Naive B cell (primary cell): ENCODE measurements at regions not wholly inside any gene's neighbourhood (a gene's known extent, or its start where the extent isn't known, plus 50 kb on each side); places are given as distances from the start of the nearest gene placed in this dataset.

Source experiments
- ATAC-seq, 2 donors: fragments of 150-1000 bp; cut with Tn5 transposase; 2 replicates each; pipeline ENCODE4 v1.10.0; 2021; ENCODE audit warnings: low read depth in 2 of 2, mild to moderate bottlenecking in 2 of 2, moderate library complexity in 2 of 2
- DNase-seq: peaks from one replicate; pipeline ENCODE4 v3.0.0; 2022
- H3K27ac Mint-ChIP-seq, 6 donors: one replicate each; pipeline ENCODE4 v1.8.0; 2020 to 2022; ENCODE audit warnings: mild to moderate bottlenecking in 6 of 6, mixed read lengths in 6 of 6, moderate library complexity in 5 of 6, inconsistent platforms in 2 of 6
- H3K27me3 Mint-ChIP-seq, 3 donors: one replicate each; pipeline ENCODE4 v1.8.0; 2021 to 2022; ENCODE audit warnings: mixed read lengths in 3 of 3, mild to moderate bottlenecking in 1 of 3
- H3K36me3 Mint-ChIP-seq, 2 donors: one replicate each; pipeline ENCODE4 v1.8.0; 2020 to 2022; ENCODE audit warnings: mixed read lengths in 2 of 2, inconsistent platforms in 1 of 2, mild to moderate bottlenecking in 1 of 2
- H3K4me1 Mint-ChIP-seq, 3 donors: one replicate each; pipeline ENCODE4 v1.8.0; 2020 to 2022; ENCODE audit warnings: mixed read lengths in 3 of 3, inconsistent platforms in 1 of 3, mild to moderate bottlenecking in 1 of 3, moderate library complexity in 1 of 3
- H3K4me3 Mint-ChIP-seq, 8 donors: one replicate each; pipeline ENCODE4 v1.8.0; 2020 to 2022; ENCODE audit warnings: mild to moderate bottlenecking in 8 of 8, mixed read lengths in 8 of 8, moderate library complexity in 8 of 8, inconsistent platforms in 2 of 8
- H3K9me3 Mint-ChIP-seq, 7 donors: one replicate each; pipeline ENCODE4 v1.8.0; 2020 to 2022; ENCODE audit warnings: mixed read lengths in 7 of 7, mild to moderate bottlenecking in 5 of 7, inconsistent platforms in 2 of 7, moderate library complexity in 1 of 7

DNA sequence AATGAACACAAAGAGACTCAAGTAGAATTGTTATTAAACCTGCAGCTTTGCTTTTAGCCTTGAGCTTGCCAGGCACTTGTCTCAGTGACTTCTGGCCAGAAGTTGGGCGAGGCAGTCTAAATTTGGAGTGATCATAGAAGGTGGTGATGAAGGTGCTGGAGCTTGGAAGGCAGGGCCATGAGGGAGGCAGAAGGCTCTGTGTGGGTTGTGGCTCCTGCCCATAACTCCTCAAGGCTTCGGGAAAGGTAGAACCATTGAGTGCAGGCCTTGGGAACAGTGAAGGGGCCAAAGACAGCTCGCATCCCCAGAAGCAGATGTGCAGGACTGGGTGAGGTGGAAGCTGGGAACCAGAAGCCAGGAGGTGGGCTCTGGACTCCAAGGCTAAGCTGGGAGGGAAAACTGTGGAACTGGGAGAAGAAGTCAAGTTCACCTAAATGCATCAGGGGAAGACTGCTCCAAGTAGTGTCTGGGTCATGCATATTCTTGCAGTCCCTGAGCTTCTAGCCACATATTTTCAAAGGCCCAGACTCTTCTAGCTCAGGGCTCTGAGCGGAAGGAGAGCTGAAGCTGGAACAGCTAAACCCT lies 111.1 kb upstream of the HABP2 start:
- Mint-ChIP-seq H3K9me3 (no peaks in the 10 kb centered on the region), H3K36me3 (no peaks in the 10 kb centered on the region), H3K4me3 (no peak overlapping the region), H3K27ac (no peak overlapping the region), H3K27me3 (peaks cover 0 to 12% (median 0%) of the 10 kb centered on the region in 3 donors), H3K4me1 (no peaks in the 10 kb centered on the region)
- ATAC-seq (no peak), DNase-seq (no peak)

DNA sequence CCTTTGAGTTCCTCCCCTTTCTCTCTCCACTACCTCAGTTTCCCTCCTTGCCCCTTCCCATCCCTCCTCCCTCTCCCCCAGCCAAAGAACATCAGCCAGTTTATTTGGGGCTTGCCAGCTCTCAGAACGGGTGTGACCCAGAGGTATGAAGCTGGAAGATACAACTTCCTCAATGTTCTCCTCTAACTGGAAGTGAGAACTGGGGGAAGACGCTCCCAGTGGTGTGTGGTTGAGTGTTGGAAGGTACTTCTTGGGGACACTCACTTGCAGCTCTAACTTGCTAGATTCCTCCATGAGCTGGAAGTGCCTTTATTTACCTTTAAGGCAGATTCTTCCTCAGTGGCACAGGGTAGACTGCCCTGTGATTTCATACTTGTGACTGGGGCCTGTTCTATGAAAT lies 110.5 kb upstream of the HABP2 start:
- ATAC-seq: no peak
- no peak for DNase-seq

DNA sequence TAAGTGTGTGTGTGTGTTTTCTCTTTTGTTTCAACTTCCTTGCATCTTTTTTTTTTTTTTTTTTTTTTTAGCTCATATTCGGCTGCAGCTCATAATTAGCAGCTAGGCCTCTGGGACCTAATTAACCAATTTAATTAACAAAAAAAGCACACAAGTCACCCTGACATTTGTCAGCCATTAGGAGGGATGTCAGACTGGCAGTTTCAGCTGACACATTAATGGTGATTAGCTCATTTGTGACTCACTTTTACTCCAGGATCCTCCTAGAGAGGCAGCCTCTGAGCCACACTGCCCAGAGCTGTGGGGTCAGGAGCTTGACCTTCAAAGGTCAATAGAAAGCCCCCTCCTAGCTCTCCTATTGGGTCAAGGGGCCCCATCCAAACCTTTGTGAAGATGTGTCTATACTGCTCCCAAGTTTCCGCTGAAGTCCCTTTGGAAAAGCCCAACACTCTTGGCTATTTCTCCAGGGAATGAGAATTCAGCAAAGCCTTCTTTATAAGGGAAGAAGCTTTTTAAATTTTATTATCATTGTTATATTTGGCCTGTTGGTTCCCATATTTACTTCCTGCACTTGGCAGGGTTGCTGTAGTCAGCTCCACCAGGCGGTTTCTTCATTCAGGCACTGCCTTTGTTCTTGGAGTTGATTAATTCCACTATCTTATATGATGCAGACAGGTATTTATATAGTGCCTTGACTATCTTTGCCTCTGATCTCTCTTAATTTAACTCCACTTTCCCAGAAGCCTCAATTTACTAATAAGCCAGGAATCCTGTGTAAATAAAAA lies 109.5 kb upstream of the HABP2 start:
- ATAC-seq: no peak
- Mint-ChIP-seq H3K27ac (no peak overlapping the region), H3K4me1 (no peaks in the 10 kb centered on the region), H3K36me3 (no peaks in the 10 kb centered on the region), H3K4me3 (no peak overlapping the region), H3K27me3 (peaks cover 0 to 12% (median 7%) of the 10 kb centered on the region in 3 donors), H3K9me3 (peaks cover 0 to 1% (median 0%) of the 10 kb centered on the region in 7 donors)
- no peak for DNase-seq

More for the DNA sequence above, 110.5 kb upstream of the HABP2 start:
- Mint-ChIP-seq H3K4me1 (no peaks in the 10 kb centered on the region), H3K9me3 (no peaks in the 10 kb centered on the region), H3K27ac (no peak overlapping the region), H3K36me3 (no peaks in the 10 kb centered on the region), H3K4me3 (no peak overlapping the region), H3K27me3 (peaks cover 0 to 12% (median 3%) of the 10 kb centered on the region in 3 donors)

DNA sequence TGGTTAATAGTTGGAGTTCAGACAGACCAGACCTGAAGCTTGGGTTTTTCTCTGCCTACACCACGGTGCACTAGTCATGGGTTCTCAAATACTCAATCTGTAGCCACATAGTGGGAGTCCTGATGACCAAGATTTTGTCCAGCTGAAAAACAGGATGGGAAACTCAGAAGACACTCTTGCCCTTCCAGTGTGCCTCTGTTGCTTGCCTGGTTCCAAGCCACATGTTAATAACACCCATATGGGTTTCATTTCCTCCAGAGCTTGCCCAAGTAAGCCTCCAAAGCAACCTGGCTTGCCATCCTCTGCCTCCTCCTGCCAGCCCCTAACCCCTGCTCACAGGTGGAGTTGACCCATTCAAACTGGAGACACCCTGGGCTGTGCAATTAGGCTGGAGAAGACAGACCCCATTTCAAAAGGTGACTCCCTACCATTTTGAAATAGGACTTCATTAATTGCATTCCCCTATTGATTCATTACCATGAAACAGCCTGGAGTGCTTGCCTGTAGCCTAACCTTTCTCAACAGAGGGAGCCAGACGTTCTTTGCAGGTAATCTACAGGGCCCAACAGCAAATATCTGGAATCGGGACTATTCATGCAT lies 108.0 kb upstream of the HABP2 start:
- Mint-ChIP-seq H3K4me1 (no peaks in the 10 kb centered on the region), H3K9me3 (peaks cover 0 to 3% (median 0%) of the 10 kb centered on the region in 7 donors), H3K27ac (no peak overlapping the region), H3K27me3 (peaks cover 8 to 15% (median 11%) of the 10 kb centered on the region in 3 donors), H3K36me3 (no peaks in the 10 kb centered on the region), H3K4me3 (no peak overlapping the region)
- DNase-seq (no peak), ATAC-seq (no peak)

DNA sequence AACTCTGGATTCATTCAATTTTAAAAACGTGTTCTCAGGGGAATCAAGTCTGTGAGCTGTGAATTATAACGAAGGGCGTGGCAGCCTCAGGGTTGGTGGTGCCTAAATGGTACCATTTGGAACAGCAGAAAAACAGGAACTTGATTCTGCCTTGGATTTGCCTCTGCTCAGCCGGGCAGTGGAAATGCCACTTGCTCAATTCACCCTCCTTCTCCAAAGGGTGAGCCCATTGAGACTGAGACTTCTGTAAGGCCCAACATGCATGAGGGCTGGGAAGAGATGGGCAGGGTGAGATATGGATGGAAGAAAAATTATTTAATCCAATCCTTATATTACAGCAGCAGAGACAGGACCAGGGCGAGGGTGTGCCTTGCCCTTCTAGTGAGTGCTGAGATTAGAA lies 107.1 kb upstream of the HABP2 start:
- Mint-ChIP-seq H3K9me3 (peaks cover 0 to 3% (median 0%) of the 10 kb centered on the region in 7 donors), H3K27me3 (peaks cover 9 to 16% (median 12%) of the 10 kb centered on the region in 3 donors), H3K27ac (no peak overlapping the region), H3K36me3 (no peaks in the 10 kb centered on the region), H3K4me3 (no peak overlapping the region), H3K4me1 (no peaks in the 10 kb centered on the region)
- DNase-seq (no peak), ATAC-seq (no peak)

DNA sequence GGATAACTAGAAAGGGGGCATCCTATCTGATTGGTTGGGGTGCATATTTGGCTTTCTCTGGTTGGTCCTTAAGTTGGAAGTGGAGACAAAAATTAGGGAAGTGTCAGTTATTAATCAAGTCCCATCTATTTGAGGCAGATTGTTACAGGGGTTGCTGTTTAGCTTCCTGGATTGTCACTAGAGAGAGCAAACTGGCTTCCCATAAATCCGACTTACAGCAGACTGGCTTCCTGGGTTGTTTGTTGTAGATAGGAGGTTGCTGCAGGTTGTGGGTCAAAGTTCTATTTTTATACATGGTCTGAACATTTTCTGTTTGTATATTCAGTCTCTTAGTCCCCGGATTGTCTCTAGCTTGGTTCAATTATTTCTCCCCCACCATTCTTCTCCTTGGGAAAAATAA lies 106.1 kb upstream of the HABP2 start:
- ATAC-seq: no peak
- H3K27ac Mint-ChIP-seq: no peak overlapping the region
- no peak overlapping the region for H3K4me3 Mint-ChIP-seq
- no peaks in the 10 kb centered on the region for H3K36me3 Mint-ChIP-seq
- no peaks in the 10 kb centered on the region for H3K4me1 Mint-ChIP-seq
- peaks cover 0 to 3% (median 0%) of the 10 kb centered on the region in 7 donors for H3K9me3 Mint-ChIP-seq
- DNase-seq: no peak
- peaks cover 6 to 16% (median 12%) of the 10 kb centered on the region in 3 donors for H3K27me3 Mint-ChIP-seq

DNA sequence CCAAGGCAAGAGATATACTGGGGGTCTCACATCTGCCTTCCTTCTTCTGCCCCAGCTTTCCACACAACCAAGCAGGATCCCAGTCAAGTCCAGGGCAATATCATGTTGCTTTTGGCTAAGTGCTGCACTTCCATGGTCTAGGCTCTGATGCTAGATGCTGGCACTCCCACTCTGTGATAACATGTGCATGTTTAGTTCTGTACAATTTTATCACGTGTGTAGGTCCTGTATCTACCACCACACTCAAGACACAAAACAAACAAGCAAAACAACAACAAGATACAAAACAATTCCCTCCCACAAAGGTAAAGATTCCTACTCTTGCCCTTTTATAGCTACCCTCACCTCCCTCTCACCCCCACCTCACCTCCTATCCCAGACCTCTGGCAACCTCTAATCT lies 105.6 kb upstream of the HABP2 start:
- H3K27me3 Mint-ChIP-seq: peaks cover 5 to 16% (median 12%) of the 10 kb centered on the region in 3 donors
- no peak overlapping the region for H3K27ac Mint-ChIP-seq
- H3K4me1 Mint-ChIP-seq: no peaks in the 10 kb centered on the region
- H3K9me3 Mint-ChIP-seq: peaks cover 0 to 3% (median 0%) of the 10 kb centered on the region in 7 donors
- no peaks in the 10 kb centered on the region for H3K36me3 Mint-ChIP-seq
- no peak overlapping the region for H3K4me3 Mint-ChIP-seq
- no peak for DNase-seq
- ATAC-seq: no peak

DNA sequence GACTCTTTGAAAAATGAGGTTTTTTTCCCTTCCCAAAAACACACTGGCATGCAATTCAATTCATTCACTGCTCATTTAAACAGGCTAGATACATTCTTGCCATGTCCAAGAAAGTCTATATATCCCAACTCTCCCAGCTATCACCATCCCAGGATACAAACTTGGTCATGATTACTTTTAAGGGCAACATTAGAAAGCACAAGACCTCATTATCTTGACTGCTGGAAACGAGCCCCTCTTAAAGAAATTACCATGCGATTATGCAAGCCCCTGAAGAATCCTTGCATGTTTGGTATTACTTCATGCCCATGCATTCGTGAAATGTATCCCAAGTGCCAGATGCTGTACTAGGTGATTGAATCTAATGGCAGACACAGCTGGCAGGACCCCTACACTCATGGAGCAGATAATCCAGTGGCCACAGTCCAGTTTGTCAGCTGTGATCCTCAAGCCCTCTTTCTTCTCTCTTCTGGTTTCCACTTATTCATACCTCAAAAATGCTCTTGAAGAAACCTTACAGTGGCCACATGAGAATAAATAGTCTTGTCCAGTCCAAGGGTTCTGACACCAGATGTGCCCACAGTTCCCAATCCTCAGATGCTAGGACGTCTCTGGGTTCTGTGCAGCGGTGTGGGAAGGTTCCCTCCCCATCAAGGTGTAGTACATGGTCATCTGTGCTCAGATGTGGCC lies 103.7 kb upstream of the HABP2 start:
- H3K4me1 Mint-ChIP-seq: no peaks in the 10 kb centered on the region
- H3K36me3 Mint-ChIP-seq: no peaks in the 10 kb centered on the region
- ATAC-seq (no peak), DNase-seq (no peak)
- peaks cover 5 to 24% (median 12%) of the 10 kb centered on the region in 3 donors for H3K27me3 Mint-ChIP-seq
- no peak overlapping the region for H3K4me3 Mint-ChIP-seq
- no peak overlapping the region for H3K27ac Mint-ChIP-seq
- peaks cover 0 to 3% (median 0%) of the 10 kb centered on the region in 7 donors for H3K9me3 Mint-ChIP-seq

DNA sequence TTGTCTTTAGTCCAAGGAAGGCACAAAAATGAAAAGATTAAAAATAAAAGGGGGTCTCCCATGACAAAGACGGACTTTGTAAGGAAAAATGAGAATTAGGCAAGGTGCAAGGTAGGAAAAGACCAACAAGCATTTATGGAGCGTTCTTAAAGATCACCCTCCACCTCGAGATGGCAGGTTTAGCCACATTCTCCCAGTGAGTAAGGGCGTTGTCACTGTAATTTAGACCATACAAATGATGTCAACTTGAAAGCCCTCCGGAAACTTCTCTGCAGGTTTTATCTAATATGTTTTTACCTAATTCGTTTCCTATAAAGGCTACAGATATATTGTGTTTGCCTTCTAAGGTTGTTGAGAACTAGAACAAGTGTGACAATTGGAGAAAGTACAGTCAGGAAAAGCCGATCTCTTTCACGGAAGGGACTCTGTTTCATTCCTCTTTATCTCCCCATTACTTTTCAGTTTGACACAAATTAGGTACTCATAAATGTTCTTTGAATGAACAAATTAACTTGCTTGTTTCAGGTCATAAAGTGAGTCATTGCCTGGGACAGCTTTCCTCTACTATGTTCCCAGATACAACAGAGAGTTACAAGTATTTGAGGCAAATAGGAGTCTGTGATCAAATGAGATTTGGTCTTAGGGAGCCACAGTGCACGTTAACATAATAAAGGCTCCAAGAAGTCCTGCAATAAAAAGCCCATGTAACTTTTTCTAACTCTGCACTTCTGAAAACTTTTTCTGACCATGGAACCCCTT lies 102.6 kb upstream of the HABP2 start:
- Mint-ChIP-seq H3K9me3 (peaks cover 0 to 3% (median 0%) of the 10 kb centered on the region in 7 donors), H3K4me3 (no peak overlapping the region), H3K27me3 (peaks cover 5 to 26% (median 12%) of the 10 kb centered on the region in 3 donors), H3K4me1 (no peaks in the 10 kb centered on the region), H3K27ac (no peak overlapping the region), H3K36me3 (no peaks in the 10 kb centered on the region)
- no peak for DNase-seq
- no peak for ATAC-seq

DNA sequence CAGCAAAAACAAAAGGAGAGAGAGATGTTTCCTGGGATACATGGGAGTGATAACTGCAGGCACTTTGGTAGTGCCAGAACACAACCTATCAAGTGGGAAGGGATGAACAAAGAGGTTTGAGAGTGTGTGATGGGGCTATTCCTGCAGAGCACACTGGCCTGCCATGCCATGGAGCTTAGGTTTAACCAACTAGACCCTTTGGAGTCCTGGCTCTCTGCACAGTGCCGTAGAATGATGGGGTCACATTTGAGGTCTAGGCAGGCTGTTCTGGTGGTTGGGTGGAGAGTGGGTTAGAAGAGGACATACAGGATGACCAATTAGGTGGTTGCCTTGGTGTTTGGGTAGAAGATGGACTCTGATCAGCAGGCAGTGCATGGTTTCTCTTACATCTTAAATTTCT lies 101.9 kb upstream of the HABP2 start:
- ATAC-seq (no peak), DNase-seq (no peak)
- Mint-ChIP-seq H3K27me3 (peaks cover 5 to 26% (median 12%) of the 10 kb centered on the region in 3 donors), H3K9me3 (peaks cover 0 to 3% (median 0%) of the 10 kb centered on the region in 7 donors), H3K4me3 (no peak overlapping the region), H3K27ac (no peak overlapping the region), H3K36me3 (no peaks in the 10 kb centered on the region), H3K4me1 (no peaks in the 10 kb centered on the region)

DNA sequence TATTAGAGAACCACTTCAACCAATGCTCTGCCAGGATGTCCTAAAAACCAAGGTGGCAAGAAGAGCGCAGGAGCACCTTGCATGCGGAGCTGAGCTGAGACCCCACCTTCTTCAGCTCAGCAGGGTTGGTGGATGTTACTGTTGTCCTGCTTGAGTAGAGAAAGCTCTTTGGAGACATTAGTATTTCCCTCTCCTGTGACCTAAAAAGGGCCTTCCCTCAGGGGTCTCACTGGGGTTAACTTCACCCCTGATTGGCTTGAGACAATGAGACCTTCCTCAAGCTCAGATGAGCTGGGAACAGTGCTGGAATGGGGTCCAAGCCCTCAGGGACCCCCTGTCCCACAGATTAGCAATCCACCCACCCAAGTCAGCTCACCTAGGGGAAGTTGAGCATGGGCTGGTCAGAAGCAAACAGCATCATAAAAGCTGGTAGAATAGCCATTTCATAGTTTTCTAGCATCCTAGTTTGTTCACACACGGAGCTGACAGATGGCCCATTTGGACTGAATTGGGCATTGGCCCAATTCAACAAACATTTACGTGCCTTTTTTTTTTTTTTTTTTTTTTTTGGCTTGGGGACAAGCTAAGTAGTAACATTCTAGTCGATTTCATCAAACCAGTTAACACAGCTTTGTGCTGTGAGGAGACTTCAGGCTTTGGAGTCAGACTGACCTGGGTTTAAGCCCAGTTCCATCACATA lies 100.6 kb upstream of the HABP2 start:
- Mint-ChIP-seq H3K27me3 (peaks cover 5 to 26% (median 9%) of the 10 kb centered on the region in 3 donors), H3K36me3 (no peaks in the 10 kb centered on the region), H3K4me1 (no peaks in the 10 kb centered on the region), H3K9me3 (peaks cover 0 to 3% (median 0%) of the 10 kb centered on the region in 7 donors), H3K27ac (peak overlapping the region in 1 of 6 donors; percentile 23), H3K4me3 (no peak overlapping the region)
- ATAC-seq (no peak), DNase-seq (no peak)

DNA sequence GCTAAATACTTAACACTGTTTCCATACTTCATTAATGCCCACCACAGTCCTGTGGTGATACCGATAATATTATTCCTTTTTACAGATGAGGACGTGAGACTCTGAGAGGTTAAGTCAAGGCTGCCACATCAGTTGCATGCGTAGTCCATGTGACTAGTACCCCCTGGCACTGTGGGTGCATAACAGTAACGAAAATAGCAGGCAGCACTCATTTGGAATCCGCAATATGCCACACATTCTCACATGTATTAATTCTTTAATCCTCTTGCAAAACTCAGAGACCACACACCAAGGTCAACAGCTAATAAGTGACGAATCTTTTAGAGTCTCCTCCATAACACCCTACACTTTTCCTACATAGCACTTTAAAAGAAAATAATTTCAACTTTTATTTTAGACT lies 99.5 kb upstream of the HABP2 start:
- Mint-ChIP-seq H3K27me3 (peaks cover 5 to 26% (median 5%) of the 10 kb centered on the region in 3 donors), H3K4me3 (no peak overlapping the region), H3K4me1 (no peaks in the 10 kb centered on the region), H3K27ac (no peak overlapping the region), H3K36me3 (no peaks in the 10 kb centered on the region), H3K9me3 (peaks cover 0 to 4% (median 0%) of the 10 kb centered on the region in 7 donors)
- ATAC-seq (no peak), DNase-seq (no peak)
